ENCODE measurements at regions not wholly inside any gene's neighbourhood (a gene's known extent, or its start where the extent isn't known, plus 50 kb on each side); places are given as distances from the start of the nearest gene placed in this dataset.
A peak's percentile ranks its signal among the peaks of the same experiment; 100 is the strongest.

DNA sequence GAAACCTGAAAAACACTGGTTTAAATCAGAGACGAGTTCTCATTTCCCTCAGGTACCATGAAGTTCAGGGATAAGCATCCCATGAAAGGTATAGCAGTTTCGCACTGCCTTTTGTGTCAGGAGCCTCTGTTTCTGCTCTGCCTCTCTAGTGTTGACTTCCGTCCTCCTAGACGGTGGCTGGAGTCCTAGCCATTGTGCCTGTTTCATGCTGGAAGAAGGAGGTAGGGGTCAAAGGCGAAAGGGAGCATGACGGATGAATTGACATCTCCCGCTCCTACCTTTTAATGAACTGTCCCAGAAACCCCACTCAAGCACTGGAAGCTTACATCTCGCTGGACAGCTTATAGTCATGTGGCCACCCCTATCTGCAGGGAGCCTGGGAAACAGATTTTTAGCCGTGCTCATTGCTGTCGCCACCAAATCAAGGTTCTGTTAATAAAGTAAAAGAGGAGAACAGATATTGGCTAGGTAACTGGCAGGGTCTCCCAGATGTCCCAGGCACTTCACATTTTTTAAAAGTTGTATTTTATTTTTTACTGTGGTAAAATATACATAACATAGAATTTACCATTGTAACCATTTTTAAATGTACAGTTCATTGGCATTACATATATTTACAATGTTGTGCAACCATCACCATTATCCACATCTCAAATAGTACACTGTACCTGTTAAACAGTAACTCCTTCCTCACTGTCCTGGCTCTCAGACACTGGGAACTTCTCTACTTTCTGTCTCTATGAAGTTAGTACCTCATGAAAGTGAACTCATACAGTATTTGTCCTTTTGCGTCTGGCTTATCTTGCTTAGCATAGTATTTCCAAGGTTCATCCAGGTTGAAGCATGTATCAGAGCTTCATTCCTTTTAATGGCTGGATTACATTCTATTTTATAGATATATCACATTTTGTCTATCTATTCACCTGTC is 55.0 kb upstream of the CTLA4 start (continued):
- TF ChIP-seq, protein P1, sequence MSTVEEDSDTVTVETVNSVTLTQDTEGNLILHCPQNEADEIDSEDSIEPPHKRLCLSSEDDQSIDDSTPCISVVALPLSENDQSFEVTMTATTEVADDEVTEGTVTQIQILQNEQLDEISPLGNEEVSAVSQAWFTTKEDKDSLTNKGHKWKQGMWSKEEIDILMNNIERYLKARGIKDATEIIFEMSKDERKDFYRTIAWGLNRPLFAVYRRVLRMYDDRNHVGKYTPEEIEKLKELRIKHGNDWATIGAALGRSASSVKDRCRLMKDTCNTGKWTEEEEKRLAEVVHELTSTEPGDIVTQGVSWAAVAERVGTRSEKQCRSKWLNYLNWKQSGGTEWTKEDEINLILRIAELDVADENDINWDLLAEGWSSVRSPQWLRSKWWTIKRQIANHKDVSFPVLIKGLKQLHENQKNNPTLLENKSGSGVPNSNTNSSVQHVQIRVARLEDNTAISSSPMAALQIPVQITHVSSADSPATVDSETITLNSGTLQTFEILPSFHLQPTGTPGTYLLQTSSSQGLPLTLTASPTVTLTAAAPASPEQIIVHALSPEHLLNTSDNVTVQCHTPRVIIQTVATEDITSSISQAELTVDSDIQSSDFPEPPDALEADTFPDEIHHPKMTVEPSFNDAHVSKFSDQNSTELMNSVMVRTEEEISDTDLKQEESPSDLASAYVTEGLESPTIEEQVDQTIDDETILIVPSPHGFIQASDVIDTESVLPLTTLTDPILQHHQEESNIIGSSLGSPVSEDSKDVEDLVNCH (CRISPR knock-in tag; IDR thresholded peaks at IDR 0.05), result no peak
- peak; percentile 51; the same call in 1 of the 2 replicates for TF ChIP-seq ZNF331 (CRISPR knock-in tag; IDR thresholded peaks at IDR 0.05)
- TF ChIP-seq NR1H2 (CRISPR knock-in tag; IDR thresholded peaks at IDR 0.05; ENCODE audit: borderline replicate concordance, low read depth), result no peak
- TF ChIP-seq ZFP62 (CRISPR knock-in tag; IDR thresholded peaks at IDR 0.05), result no peak
- no peak; the same call in 1 of the 2 replicates for TF ChIP-seq CHD4 (IDR thresholded peaks at IDR 0.05; ENCODE audit: borderline replicate concordance, low read length)
- TF ChIP-seq CBFB (CRISPR knock-in tag; IDR thresholded peaks at IDR 0.05), result no peak
- TF ChIP-seq PHB2 (IDR thresholded peaks at IDR 0.05; ENCODE audit: partially characterized antibody), result no peak
- no peak for TF ChIP-seq ZSCAN31 (CRISPR knock-in tag; IDR thresholded peaks at IDR 0.05; ENCODE audit: low read depth)
- no peak for TF ChIP-seq ZNF207 (IDR thresholded peaks at IDR 0.05; ENCODE audit: borderline replicate concordance)
- TF ChIP-seq, protein P2, sequence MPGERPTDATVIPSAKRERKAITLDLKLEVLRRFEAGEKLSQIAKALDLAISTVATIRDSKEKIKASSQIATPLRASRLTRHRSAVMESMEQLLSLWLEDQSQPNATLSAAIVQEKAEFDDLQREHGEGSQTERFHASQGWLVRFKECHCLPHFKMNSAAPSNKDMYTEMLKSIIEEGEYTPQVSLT (CRISPR knock-in tag; IDR thresholded peaks at IDR 0.05; ENCODE audit: borderline replicate concordance, low read depth), result no peak
- no peak for TF ChIP-seq ZSCAN20 (CRISPR knock-in tag; IDR thresholded peaks at IDR 0.05; ENCODE audit: borderline replicate concordance)
- TF ChIP-seq ZNF660 (CRISPR knock-in tag; IDR thresholded peaks at IDR 0.05; ENCODE audit: borderline replicate concordance, low read depth), result no peak
- TF ChIP-seq NFYB (CRISPR knock-in tag; IDR thresholded peaks at IDR 0.05), result no peak
- TF ChIP-seq ZSCAN9 (CRISPR knock-in tag; IDR thresholded peaks at IDR 0.05; ENCODE audit: borderline replicate concordance), result 0 out of 2 replicates have a peak, but pooled peaks have one; percentile 87
- no peak for TF ChIP-seq MYNN (CRISPR knock-in tag; IDR thresholded peaks at IDR 0.05; ENCODE audit: low read depth)
- TF ChIP-seq, protein P3, sequence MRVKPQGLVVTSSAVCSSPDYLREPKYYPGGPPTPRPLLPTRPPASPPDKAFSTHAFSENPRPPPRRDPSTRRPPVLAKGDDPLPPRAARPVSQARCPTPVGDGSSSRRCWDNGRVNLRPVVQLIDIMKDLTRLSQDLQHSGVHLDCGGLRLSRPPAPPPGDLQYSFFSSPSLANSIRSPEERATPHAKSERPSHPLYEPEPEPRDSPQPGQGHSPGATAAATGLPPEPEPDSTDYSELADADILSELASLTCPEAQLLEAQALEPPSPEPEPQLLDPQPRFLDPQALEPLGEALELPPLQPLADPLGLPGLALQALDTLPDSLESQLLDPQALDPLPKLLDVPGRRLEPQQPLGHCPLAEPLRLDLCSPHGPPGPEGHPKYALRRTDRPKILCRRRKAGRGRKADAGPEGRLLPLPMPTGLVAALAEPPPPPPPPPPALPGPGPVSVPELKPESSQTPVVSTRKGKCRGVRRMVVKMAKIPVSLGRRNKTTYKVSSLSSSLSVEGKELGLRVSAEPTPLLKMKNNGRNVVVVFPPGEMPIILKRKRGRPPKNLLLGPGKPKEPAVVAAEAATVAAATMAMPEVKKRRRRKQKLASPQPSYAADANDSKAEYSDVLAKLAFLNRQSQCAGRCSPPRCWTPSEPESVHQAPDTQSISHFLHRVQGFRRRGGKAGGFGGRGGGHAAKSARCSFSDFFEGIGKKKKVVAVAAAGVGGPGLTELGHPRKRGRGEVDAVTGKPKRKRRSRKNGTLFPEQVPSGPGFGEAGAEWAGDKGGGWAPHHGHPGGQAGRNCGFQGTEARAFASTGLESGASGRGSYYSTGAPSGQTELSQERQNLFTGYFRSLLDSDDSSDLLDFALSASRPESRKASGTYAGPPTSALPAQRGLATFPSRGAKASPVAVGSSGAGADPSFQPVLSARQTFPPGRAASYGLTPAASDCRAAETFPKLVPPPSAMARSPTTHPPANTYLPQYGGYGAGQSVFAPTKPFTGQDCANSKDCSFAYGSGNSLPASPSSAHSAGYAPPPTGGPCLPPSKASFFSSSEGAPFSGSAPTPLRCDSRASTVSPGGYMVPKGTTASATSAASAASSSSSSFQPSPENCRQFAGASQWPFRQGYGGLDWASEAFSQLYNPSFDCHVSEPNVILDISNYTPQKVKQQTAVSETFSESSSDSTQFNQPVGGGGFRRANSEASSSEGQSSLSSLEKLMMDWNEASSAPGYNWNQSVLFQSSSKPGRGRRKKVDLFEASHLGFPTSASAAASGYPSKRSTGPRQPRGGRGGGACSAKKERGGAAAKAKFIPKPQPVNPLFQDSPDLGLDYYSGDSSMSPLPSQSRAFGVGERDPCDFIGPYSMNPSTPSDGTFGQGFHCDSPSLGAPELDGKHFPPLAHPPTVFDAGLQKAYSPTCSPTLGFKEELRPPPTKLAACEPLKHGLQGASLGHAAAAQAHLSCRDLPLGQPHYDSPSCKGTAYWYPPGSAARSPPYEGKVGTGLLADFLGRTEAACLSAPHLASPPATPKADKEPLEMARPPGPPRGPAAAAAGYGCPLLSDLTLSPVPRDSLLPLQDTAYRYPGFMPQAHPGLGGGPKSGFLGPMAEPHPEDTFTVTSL (CRISPR knock-in tag; IDR thresholded peaks at IDR 0.05; ENCODE audit: borderline replicate concordance), result peak; percentile 89
- peak; percentile 45; the same call in 1 of the 2 replicates for TF ChIP-seq ZNF3 (CRISPR knock-in tag; IDR thresholded peaks at IDR 0.05)
- TF ChIP-seq, protein P4, sequence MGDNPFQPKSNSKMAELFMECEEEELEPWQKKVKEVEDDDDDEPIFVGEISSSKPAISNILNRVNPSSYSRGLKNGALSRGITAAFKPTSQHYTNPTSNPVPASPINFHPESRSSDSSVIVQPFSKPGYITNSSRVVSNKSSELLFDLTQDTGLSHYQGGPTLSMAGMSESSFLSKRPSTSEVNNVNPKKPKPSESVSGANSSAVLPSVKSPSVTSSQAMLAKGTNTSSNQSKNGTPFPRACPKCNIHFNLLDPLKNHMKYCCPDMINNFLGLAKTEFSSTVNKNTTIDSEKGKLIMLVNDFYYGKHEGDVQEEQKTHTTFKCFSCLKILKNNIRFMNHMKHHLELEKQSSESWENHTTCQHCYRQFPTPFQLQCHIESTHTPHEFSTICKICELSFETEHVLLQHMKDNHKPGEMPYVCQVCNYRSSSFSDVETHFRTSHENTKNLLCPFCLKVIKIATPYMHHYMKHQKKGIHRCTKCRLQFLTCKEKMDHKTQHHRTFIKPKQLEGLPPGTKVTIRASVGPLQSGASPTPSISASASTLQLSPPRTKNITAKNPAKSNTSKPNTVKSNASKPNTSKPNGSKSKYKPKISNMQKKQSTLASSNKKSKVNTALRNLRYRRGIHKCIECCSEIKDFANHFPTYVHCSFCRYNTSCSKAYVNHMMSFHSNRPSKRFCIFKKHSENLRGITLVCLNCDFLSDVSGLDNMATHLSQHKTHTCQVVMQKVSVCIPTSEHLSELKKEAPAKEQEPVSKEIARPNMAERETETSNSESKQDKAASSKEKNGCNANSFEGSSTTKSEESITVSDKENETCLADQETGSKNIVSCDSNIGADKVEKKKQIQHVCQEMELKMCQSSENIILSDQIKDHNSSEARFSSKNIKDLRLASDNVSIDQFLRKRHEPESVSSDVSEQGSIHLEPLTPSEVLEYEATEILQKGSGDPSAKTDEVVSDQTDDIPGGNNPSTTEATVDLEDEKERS (CRISPR knock-in tag; IDR thresholded peaks at IDR 0.05), result no peak

Measured in HepG2 (cell line).